HEK293 (cell line): ENCODE measurements at regions not wholly inside any gene's neighbourhood (a gene's known extent, or its start where the extent isn't known, plus 50 kb on each side); places are given as distances from the start of the nearest gene placed in this dataset.

Experiments
- CTCF ChIA-PET: fragments of 350-600 bp; formaldehyde crosslinking; extraction: SDS; loops from one replicate; lab custom pipeline; 2021; ENCODE audit warnings: antibody characterized with exemption; lab: Yijun Ruan, JAX
- POLR2A ChIA-PET: fragments of 300-600 bp; formaldehyde crosslinking; extraction: SDS; loops from one replicate; lab custom pipeline; 2020; ENCODE audit warnings: antibody characterized with exemption, inconsistent platforms; lab: Yijun Ruan, JAX
- H3K27ac ChIP-seq: fragments of 200-500 bp; sonication (Bioruptor generic); 2 replicates; pipeline ENCODE4 v1.5.1; 2014; ENCODE audit warnings: low read depth, low read length, control low read depth, inconsistent platforms; ENCODE audit errors: extremely low read depth
- H3K36me3 ChIP-seq, 2 experiments: fragments of 200-500 bp in 1 of 2; sonication (Bioruptor generic) in 1 of 2; 1 replicate in 1 of 2; 2 replicates in 1 of 2; pipeline ENCODE4 v1.5.1; 2014 to 2017; ENCODE audit warnings: inconsistent platforms in 2 of 2, low read length in 2 of 2; ENCODE audit not compliant: control insufficient read depth in 2 of 2, insufficient read depth in 1 of 2
- H3K4me1 ChIP-seq: fragments of 200-500 bp; sonication (Bioruptor generic); 2 replicates; pipeline ENCODE4 v1.5.1; 2014; ENCODE audit warnings: mild to moderate bottlenecking, low read length, inconsistent platforms; ENCODE audit not compliant: control insufficient read depth, insufficient read depth
- H3K4me3 ChIP-seq: 2 replicates; pipeline ENCODE4 v1.5.1; 2011; ENCODE audit warnings: low read depth, mild to moderate bottlenecking, control low read depth, low read length, moderate library complexity
- H3K9me3 ChIP-seq: fragments of 200-500 bp; sonication (Bioruptor generic); 2 replicates; pipeline ENCODE4 v1.5.1; 2014; ENCODE audit warnings: low read depth, low read length, inconsistent platforms; ENCODE audit not compliant: control insufficient read depth, insufficient read depth
- GLI2 ChIP-seq: fragments of 450-650 bp; formaldehyde crosslinking; IDR thresholded peaks from 2 replicates; pipeline ENCODE4; 2017; ENCODE audit warnings: missing biosample characterization, missing genetic modification characterization, low read depth, borderline replicate concordance
- KLF10 ChIP-seq: fragments of 450-650 bp; IDR thresholded peaks from 2 replicates; pipeline ENCODE4 v1.5.1; 2018; ENCODE audit warnings: missing biosample characterization, mild to moderate bottlenecking, missing genetic modification characterization
- OSR2 ChIP-seq: fragments of 450-650 bp; formaldehyde crosslinking; IDR thresholded peaks from 2 replicates; pipeline ENCODE4 v1.5.1; 2016; ENCODE audit warnings: missing biosample characterization, missing genetic modification characterization
- RBAK ChIP-seq: fragments of 450-650 bp; formaldehyde crosslinking; IDR thresholded peaks from 2 replicates; pipeline ENCODE4 v1.5.1; 2016; ENCODE audit warnings: missing biosample characterization, missing genetic modification characterization
- SETDB1 ChIP-seq: IDR thresholded peaks from one replicate; pipeline ENCODE4 v1.6.1; 2017; ENCODE audit warnings: mild to moderate bottlenecking, low read length, moderate library complexity, mixed read lengths; ENCODE audit not compliant: insufficient read length
- ZBTB6 ChIP-seq: fragments of 450-650 bp; formaldehyde crosslinking; IDR thresholded peaks from 2 replicates; pipeline ENCODE4 v1.5.1; 2017; ENCODE audit warnings: missing biosample characterization, missing genetic modification characterization
- ZIC2 ChIP-seq: fragments of 450-650 bp; formaldehyde crosslinking; IDR thresholded peaks from 2 replicates; pipeline ENCODE4 v1.5.1; 2016; ENCODE audit warnings: missing biosample characterization, missing genetic modification characterization
- ZNF223 ChIP-seq: fragments of 450-650 bp; formaldehyde crosslinking; IDR thresholded peaks from 2 replicates; pipeline ENCODE4 v1.5.1; 2016; ENCODE audit warnings: missing biosample characterization, missing genetic modification characterization
- ZNF280D ChIP-seq: fragments of 450-650 bp; formaldehyde crosslinking; IDR thresholded peaks from 2 replicates; pipeline ENCODE4 v1.5.1; 2016; ENCODE audit warnings: missing biosample characterization, missing genetic modification characterization
- ZNF354C ChIP-seq: fragments of 450-650 bp; formaldehyde crosslinking; IDR thresholded peaks from 2 replicates; pipeline ENCODE4 v1.5.1; 2016; ENCODE audit warnings: missing biosample characterization, missing genetic modification characterization, low read depth, borderline replicate concordance
- ZNF530 ChIP-seq: fragments of 450-650 bp; formaldehyde crosslinking; IDR thresholded peaks from 2 replicates; pipeline ENCODE4 v1.5.1; 2016; ENCODE audit warnings: low read depth, missing biosample characterization, missing genetic modification characterization
- ZNF621 ChIP-seq: fragments of 450-650 bp; formaldehyde crosslinking; IDR thresholded peaks from 2 replicates; pipeline ENCODE4 v1.5.1; 2017; ENCODE audit warnings: missing biosample characterization, missing genetic modification characterization
- ZNF645 ChIP-seq: fragments of 450-650 bp; formaldehyde crosslinking; IDR thresholded peaks from 2 replicates; pipeline ENCODE4; 2016; ENCODE audit warnings: missing biosample characterization, missing genetic modification characterization
- ZNF660 ChIP-seq: fragments of 450-650 bp; IDR thresholded peaks from 2 replicates; pipeline ENCODE4 v1.5.1; 2018; ENCODE audit warnings: missing biosample characterization, mild to moderate bottlenecking, missing genetic modification characterization
- ZNF792 ChIP-seq: fragments of 450-650 bp; formaldehyde crosslinking; IDR thresholded peaks from 2 replicates; pipeline ENCODE4 v1.5.1; 2016; ENCODE audit warnings: missing biosample characterization, missing genetic modification characterization
- ZNF843 ChIP-seq: fragments of 450-650 bp; formaldehyde crosslinking; IDR thresholded peaks from 2 replicates; pipeline ENCODE4 v1.5.1; 2016; ENCODE audit warnings: missing biosample characterization, missing genetic modification characterization
- ZSCAN18 ChIP-seq: fragments of 450-650 bp; formaldehyde crosslinking; IDR thresholded peaks from 2 replicates; pipeline ENCODE4 v1.5.1; 2016; ENCODE audit warnings: missing biosample characterization, missing genetic modification characterization
- TF ChIP-seq, protein P1 (sequence below): fragments of 450-650 bp; formaldehyde crosslinking; IDR thresholded peaks from 2 replicates; pipeline ENCODE4 v1.5.1; 2017; ENCODE audit warnings: missing biosample characterization, missing genetic modification characterization

GRCh38 chr12:46503637-46504175 is 131.1 kb upstream of the SLC38A2 start:
- CTCF ChIA-PET, result no interaction called here
- H3K27ac ChIP-seq, result no peak overlapping the region
- H3K9me3 ChIP-seq, result no peaks in the 10 kb centered on the region
- no peaks in the 10 kb centered on the region for H3K36me3 ChIP-seq
- no peak for TF ChIP-seq ZNF843
- no peak for TF ChIP-seq ZIC2 (tag by site-specific recombination)
- TF ChIP-seq ZNF660 (tag by site-specific recombination), result no peak
- TF ChIP-seq ZNF354C (tag by site-specific recombination), result no peak
- TF ChIP-seq, protein P1, sequence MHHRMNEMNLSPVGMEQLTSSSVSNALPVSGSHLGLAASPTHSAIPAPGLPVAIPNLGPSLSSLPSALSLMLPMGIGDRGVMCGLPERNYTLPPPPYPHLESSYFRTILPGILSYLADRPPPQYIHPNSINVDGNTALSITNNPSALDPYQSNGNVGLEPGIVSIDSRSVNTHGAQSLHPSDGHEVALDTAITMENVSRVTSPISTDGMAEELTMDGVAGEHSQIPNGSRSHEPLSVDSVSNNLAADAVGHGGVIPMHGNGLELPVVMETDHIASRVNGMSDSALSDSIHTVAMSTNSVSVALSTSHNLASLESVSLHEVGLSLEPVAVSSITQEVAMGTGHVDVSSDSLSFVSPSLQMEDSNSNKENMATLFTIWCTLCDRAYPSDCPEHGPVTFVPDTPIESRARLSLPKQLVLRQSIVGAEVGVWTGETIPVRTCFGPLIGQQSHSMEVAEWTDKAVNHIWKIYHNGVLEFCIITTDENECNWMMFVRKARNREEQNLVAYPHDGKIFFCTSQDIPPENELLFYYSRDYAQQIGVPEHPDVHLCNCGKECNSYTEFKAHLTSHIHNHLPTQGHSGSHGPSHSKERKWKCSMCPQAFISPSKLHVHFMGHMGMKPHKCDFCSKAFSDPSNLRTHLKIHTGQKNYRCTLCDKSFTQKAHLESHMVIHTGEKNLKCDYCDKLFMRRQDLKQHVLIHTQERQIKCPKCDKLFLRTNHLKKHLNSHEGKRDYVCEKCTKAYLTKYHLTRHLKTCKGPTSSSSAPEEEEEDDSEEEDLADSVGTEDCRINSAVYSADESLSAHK (tag by site-specific recombination), result no peak
- no peak for TF ChIP-seq ZNF223 (tag by site-specific recombination)
- no peak for TF ChIP-seq GLI2 (tag by site-specific recombination)
- no peak for TF ChIP-seq RBAK (tag by site-specific recombination)
- no peak for TF ChIP-seq ZSCAN18 (tag by site-specific recombination)
- no peak for TF ChIP-seq ZBTB6 (tag by site-specific recombination)
- TF ChIP-seq KLF10, result no peak
- no peak for TF ChIP-seq OSR2 (tag by site-specific recombination)
- TF ChIP-seq ZNF645, result no peak
- TF ChIP-seq ZNF530, result no peak
- no peak for TF ChIP-seq ZNF621 (tag by site-specific recombination)
- no peak overlapping the region for H3K4me3 ChIP-seq
- no peaks in the 10 kb centered on the region for H3K4me1 ChIP-seq
- POLR2A ChIA-PET, result no interaction called here

DNA sequence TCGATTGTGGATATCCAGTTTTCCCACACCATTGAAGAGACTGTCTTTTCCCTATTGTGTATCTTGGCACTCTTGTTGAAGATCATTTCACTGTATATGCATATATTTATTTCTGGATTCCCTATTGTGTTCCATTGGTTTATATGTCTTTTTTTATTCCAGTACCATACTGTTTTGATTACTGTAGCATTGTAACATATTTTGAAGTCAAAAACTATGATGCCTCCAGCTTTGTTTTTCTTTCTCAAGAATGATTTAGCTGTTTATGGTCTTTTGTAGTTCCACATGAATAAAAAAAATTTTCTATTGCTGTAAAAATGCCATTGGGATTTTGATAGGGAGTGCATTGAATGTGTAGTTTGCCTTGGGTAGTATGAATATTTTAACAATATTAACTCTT is 128.1 kb upstream of the SLC38A2 start:
- H3K27ac ChIP-seq, result no peak overlapping the region
- H3K4me3 ChIP-seq, result no peak overlapping the region
- no peaks in the 10 kb centered on the region for H3K36me3 ChIP-seq
- ChIA-PET POLR2A (no interaction called here), CTCF (interaction anchor here (0.7 kb wide), 1 partner anchor 173 kb away, joined by 3 read pairs; no protein-coding TSS in a partner anchor)
- TF ChIP-seq ZNF280D (0 out of 2 replicates have a peak, but pooled peaks have one; percentile 22), ZNF792 (tag by site-specific recombination) (no peak), SETDB1 (peak; percentile 45)
- H3K9me3 ChIP-seq, result no peaks in the 10 kb centered on the region
- H3K4me1 ChIP-seq, result no peaks in the 10 kb centered on the region
